ENCODE measurements at regions not wholly inside any gene's neighbourhood (a gene's known extent, or its start where the extent isn't known, plus 50 kb on each side); places are given as distances from the start of the nearest gene placed in this dataset.

DNA sequence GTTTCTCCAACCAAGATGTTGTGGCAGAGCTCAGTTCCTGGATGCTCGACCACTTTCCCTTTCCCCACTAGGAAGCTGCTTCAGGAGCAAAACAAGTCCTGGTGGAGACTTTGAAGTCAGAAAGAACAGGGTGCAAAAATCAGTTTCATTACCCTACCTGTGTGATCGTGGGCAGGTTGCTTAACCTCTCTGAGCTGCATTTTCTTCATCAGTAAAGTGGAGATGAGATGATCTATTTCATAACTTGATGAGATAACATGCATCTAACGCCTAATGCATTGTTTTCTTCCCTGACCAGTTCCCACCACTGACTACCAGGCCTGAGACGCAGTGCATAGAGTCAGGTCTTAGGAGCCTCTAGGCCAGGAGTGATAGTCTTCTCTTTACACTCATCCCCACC lies 470.0 kb downstream of the SOX6 start:
- no peak for DNase-seq

- no peak for DNase-seq
Observed at GRCh38 chr11:15886866-15887265, 469.5 kb downstream of the SOX6 start.

DNA sequence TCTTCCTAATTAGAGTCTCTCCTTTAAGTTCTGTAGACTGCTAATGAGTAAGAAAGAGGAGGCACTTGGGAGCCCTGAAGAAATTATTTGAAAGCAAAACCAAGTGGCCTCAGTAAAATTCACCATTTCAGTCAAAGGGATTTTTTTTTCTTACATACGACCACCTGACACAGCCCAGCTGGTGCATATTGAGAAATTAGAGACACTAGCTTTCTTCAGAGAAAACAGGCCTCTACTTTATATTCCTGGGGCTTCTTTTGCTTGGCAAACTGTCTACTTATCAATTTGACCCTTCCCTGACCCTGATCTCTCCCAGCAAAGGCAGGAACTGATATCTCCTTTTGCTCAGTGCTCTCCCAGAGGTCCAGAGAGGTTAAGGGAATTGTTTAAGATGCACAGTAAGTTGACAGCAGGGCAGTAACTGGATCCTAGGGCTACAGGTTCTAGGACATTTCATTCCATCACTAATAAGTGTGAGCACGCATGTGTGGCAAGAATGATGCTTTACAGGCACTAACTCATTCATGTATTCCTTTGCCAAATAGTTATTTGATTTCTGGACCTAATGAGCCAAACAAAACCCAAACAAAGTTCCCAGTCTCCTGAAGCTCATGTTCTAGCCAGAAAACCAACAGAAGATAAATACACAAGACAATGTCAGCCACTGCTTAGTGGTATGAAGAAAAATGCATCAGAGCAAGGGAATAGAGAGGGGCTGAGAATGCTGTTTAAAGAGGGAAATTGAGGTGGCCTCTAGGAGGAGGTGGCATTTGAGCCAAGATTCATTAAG lies 467.6 kb downstream of the SOX6 start:
- no peak for DNase-seq

DNA sequence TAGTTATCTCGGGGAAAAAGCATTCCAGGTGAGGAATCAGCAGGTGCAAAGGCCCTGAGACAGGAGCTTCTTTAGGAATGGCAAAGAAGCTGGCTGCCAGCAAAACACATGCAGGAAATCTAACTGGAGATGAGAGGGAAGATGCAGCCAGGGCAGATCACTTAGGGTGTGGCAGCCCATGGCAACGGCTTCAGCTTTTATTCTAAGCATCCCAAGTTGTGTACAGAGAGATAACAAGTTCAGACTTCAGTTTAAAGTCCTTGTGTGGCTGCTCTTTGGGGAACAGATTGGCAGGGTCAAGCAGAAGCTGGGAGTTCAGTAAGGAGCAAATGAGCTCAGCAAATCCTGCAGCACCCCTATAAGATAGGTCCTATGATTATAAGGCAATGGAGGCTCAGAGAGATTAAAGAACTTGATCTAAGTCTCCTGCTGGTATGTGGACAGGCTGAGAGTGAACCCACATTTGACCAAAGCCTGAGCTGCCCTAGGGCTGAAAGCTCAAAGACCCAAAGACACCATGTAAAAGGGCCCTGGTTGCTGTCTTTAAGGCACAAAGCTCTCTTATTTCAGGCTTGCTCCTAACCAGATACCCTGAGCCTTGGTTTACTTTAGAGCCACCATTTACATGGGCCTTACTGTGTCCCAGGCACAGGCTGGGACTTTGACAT lies 466.8 kb downstream of the SOX6 start:
- no peak for DNase-seq

- DNase-seq = no peak
Observed at GRCh38 chr11:15890031-15890713, 466.2 kb downstream of the SOX6 start.

GRCh38 chr11:15893080-15893492 lies 463.3 kb downstream of the SOX6 start:
- DNase-seq = no peak

DNA sequence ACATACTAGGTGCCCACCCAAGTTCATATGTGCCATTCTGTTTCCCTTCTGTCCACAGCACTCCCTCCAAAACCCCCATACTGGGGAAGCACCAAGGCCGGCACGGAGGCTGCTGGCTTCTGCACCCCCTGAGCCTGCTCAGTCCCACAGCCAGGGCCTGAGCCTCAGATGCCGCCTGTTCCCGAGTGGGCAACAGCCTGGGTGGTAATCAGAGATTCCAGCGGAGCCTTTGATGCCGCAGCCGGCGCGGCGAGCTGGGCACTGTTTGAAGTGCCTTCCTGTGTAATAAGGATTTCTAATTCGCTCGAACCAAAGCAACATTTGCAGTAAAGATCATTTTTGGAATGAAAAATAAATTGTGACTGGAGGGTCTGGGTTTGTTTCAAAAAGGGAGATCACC lies 460.3 kb downstream of the SOX6 start:
- no peak for DNase-seq

DNA sequence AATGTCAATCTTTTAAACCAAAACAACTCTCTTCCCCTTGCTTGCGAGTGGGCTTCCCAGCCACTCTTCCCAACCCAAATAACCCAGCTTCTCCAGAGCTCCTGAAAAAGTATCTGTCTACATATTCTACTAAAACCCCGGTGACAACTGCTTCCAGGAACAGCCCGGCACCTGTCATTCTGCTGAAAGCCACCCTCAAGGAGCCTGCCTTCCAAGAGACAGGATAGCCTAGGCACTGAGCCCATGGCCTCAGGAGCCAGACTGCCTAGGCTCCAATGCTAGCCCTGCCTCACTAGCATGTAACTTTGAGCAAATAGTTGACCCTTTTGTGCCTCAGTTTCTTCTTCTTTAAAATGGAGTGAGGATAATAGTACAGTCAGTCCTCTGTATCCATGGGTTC lies 459.8 kb downstream of the SOX6 start:
- DNase-seq = no peak

GRCh38 chr11:15897211-15897960 lies 459.0 kb downstream of the SOX6 start:
- no peak for DNase-seq

GRCh38 chr11:15901054-15901453 lies 455.3 kb downstream of the SOX6 start:
- DNase-seq = no peak

- DNase-seq = no peak
Observed at GRCh38 chr11:15901790-15902189, 454.6 kb downstream of the SOX6 start.

- no peak for DNase-seq
Observed at GRCh38 chr11:15903246-15903645, 453.1 kb downstream of the SOX6 start.

GRCh38 chr11:15905366-15906104 lies 450.8 kb downstream of the SOX6 start:
- DNase-seq = no peak

- DNase-seq = no peak
Observed at GRCh38 chr11:15906481-15907035, 449.8 kb downstream of the SOX6 start.

DNA sequence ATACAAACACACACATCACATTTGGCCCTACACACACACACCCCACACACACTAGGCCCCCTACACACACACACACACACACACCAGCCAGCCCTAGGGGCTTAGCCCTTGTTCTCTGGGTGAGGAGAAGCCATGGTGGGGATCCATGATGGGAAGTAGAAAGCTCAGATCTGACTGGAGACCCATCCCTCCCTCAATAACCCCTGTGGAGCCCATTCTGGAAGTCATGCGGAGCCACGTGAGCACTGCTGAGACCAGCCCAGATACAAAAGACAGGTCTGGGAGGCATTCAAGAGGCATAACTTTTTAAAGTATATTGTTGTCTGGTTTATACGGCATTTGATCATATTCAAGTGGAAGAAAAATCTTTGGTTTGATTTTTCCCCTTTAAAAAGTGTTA lies 448.5 kb downstream of the SOX6 start:
- DNase-seq = no peak

GRCh38 chr11:15909937-15910598 lies 446.3 kb downstream of the SOX6 start:
- no peak for DNase-seq

GRCh38 chr11:15910761-15911160 lies 445.6 kb downstream of the SOX6 start:
- DNase-seq = no peak

DNA sequence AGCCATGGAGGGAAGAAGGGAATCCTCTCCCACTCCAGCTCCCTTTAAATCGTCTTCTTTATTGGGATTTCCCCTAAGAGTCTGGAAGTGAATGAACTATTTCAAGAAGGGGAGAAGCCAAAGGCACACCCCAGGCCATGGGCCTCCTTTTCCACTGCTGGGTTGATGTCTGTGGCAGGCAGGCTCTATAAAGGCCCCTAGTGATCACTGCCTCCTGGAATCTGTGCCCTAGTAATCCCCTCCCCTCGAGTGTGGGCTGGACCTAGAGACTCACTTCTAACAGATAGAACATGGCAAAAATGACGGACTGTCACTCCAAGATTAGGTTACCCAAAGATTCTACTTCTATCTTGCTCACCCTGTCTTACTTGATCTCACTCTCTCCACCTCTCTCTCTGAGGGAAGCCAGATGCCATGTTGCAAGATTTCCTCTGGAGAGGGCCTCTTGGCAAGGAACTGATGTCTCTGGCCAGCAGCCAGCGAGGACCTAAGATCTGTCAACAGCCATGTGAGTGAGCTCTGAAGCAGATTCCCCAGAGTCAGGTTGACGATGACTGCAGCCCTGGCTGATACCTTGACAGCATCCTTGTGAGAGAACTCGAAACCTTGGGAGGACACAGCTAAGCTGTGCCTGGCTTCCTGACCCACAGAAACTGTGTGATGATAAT lies 444.8 kb downstream of the SOX6 start:
- no peak for DNase-seq

DNA sequence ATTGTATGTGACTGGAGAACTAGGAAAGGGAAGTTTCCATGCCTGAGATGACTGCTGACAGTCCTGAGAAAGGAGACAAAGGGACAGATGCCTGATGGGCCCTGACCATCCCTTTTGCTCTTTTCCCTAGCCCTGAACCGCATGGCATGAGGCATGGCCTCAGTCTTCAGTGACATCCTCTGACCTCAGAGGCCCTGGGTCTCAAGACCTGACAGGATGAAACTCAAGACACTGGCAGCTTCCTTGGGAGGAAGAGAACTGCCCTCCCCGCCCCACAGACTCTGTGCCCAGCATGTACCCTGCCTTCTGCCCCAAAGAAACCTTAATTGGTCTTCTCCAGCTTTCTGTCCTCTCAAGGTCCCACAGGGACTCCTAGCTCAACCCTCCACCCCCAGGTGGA lies 444.1 kb downstream of the SOX6 start:
- DNase-seq = no peak

GRCh38 chr11:15912825-15913224 lies 443.5 kb downstream of the SOX6 start:
- no peak for DNase-seq

DNA sequence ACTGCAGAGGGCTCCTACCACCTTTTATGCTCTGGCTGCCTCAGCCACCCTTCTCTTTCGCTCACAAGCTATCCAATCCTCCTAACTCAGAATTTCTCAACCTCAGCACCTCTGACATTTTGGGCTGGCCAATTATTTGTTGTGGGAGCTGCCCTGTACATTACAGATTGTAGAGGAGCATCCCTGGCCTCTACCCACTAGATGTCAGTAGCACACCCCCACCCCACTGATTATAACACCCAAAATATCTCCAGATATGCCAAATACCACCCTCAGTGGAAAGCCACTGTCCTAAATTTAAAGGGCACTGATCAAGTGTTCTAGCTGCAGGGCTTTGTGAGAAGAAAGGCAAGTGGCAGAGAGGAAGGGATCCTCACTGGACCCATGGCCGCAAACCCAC lies 443.1 kb downstream of the SOX6 start:
- no peak for DNase-seq

All from central memory CD4-positive, alpha-beta T cell (primary cell).